Inferior parietal cortex (tissue), 1 donor: ENCODE measurements at regions not wholly inside any gene's neighbourhood (a gene's known extent, or its start where the extent isn't known, plus 50 kb on each side); places are given as distances from the start of the nearest gene placed in this dataset.

Experiments
- DNase-seq: peaks from one replicate; pipeline ENCODE4 v3.0.0-alpha.2; 2016; ENCODE audit errors: extremely low spot score

GRCh38 chr12:115215544-115215943 is 531.6 kb upstream of the TBX3 start:
- DNase-seq, result no peak

GRCh38 chr12:115213538-115214016 is 529.6 kb upstream of the TBX3 start:
- peak; percentile 52 for DNase-seq

GRCh38 chr12:115213118-115213517 is 529.1 kb upstream of the TBX3 start:
- DNase-seq, result no peak

- no peak for DNase-seq
These were observed 528.4 kb upstream of the TBX3 start for GRCh38 chr12:115212356-115212755.

- peak; percentile 9 for DNase-seq
These were observed 526.7 kb upstream of the TBX3 start for GRCh38 chr12:115210533-115211252.

- DNase-seq, result no peak
These were observed 525.3 kb upstream of the TBX3 start for GRCh38 chr12:115209230-115209629.

- DNase-seq, result no peak
These were observed 524.1 kb upstream of the TBX3 start for GRCh38 chr12:115208098-115208497.

- DNase-seq, result no peak
These were observed 523.4 kb upstream of the TBX3 start for GRCh38 chr12:115207216-115207915.

GRCh38 chr12:115206801-115207200 is 522.8 kb upstream of the TBX3 start:
- DNase-seq, result no peak

- no peak for DNase-seq
These were observed 521.9 kb upstream of the TBX3 start for GRCh38 chr12:115205755-115206308.

GRCh38 chr12:115204957-115205754 is 521.2 kb upstream of the TBX3 start:
- no peak for DNase-seq

GRCh38 chr12:115203701-115204100 is 519.7 kb upstream of the TBX3 start:
- DNase-seq, result no peak

- DNase-seq, result no peak
These were observed 518.0 kb upstream of the TBX3 start for GRCh38 chr12:115201966-115202365.

- no peak for DNase-seq
These were observed 515.9 kb upstream of the TBX3 start for GRCh38 chr12:115199831-115200230.

- no peak for DNase-seq
These were observed 510.9 kb upstream of the TBX3 start for GRCh38 chr12:115194857-115195256.

GRCh38 chr12:115194448-115194847 is 510.5 kb upstream of the TBX3 start:
- no peak for DNase-seq

GRCh38 chr12:115191342-115191741 is 507.4 kb upstream of the TBX3 start:
- no peak for DNase-seq

GRCh38 chr12:115190010-115190770 is 506.2 kb upstream of the TBX3 start:
- no peak for DNase-seq

GRCh38 chr12:115185506-115185905 is 501.5 kb upstream of the TBX3 start:
- peak; percentile 25 for DNase-seq

- DNase-seq, result no peak
These were observed 499.8 kb upstream of the TBX3 start for GRCh38 chr12:115183752-115184151.

- DNase-seq, result no peak
These were observed 493.9 kb upstream of the TBX3 start for GRCh38 chr12:115177899-115178298.
